HepG2 (cell line): ENCODE measurements at regions not wholly inside any gene's neighbourhood (a gene's known extent, or its start where the extent isn't known, plus 50 kb on each side); places are given as distances from the start of the nearest gene placed in this dataset.

Experiments
- ATAC-seq: fragments of 200-7000 bp; cut with Tn5 transposase; 3 replicates; pipeline ENCODE4 v1.9.1; 2020; ENCODE audit warnings: mild to moderate bottlenecking, moderate library complexity
- BruUV-seq: library from RNA; stranded (reverse); fragments of 400-500 nt; replicated peaks from 2 replicates; lab custom pipeline; 2021; lab: Mats Ljungman, UMichigan
- CTCF ChIA-PET: fragments of 300-600 bp; formaldehyde crosslinking; extraction: SDS; loops from one replicate; lab custom pipeline; 2021; ENCODE audit warnings: low total read pairs, inconsistent platforms, low intra/inter-chr PET ratio; lab: Yijun Ruan, JAX
- POLR2A ChIA-PET: fragments of 350-600 bp; sonication (Branson Sonifier 250); formaldehyde crosslinking; loops from one replicate; lab custom pipeline; 2020; ENCODE audit warnings: antibody characterized with exemption, inconsistent platforms; lab: Yijun Ruan, JAX
- DNase-seq: peaks from one replicate; pipeline ENCODE4 v3.0.0-alpha.2; 2015; ENCODE audit warnings: low spot score
- FAIRE-seq: peaks from 3 replicates; lab custom pipeline; 2011; peaks lifted over from hg19 to GRCh38; lab: Jason Lieb, UNC
- H2AFZ ChIP-seq: one replicate; pipeline ENCODE4 v1.6.1; 2011; ENCODE audit warnings: low read length, inconsistent platforms
- H3K27ac ChIP-seq: fragments of 300-600 bp; 3 replicates; pipeline ENCODE4 v1.8.0; 2011; ENCODE audit warnings: mixed run types, mild to moderate bottlenecking, mixed read lengths, low read length, inconsistent platforms; ENCODE audit not compliant: insufficient read depth; ENCODE audit errors: extremely low read length
- H3K27me3 ChIP-seq, 2 experiments: fragments of 200-600 bp in 1 of 2; 2 replicates in 1 of 2; 3 replicates in 1 of 2; pipeline versions ENCODE4 v1.6.0 to v1.8.0; 2011; ENCODE audit warnings: low read length in 2 of 2, mild to moderate bottlenecking in 2 of 2, moderate library complexity in 2 of 2, inconsistent platforms in 1 of 2; ENCODE audit not compliant: insufficient read depth in 2 of 2, control insufficient read depth in 1 of 2
- H3K36me3 ChIP-seq, 2 experiments: fragments of 200-600 bp in 1 of 2; replicated peaks in 1 of 2; 2 replicates in 1 of 2; 3 replicates in 1 of 2; pipeline versions ENCODE4 v1.5.1 to v1.8.0; 2011; ENCODE audit warnings: low read length in 2 of 2, inconsistent platforms in 1 of 2; ENCODE audit not compliant: insufficient read depth in 2 of 2, control insufficient read depth in 1 of 2
- H3K4me1 ChIP-seq: 2 replicates; pipeline ENCODE4 v1.5.1; 2012; ENCODE audit warnings: low read length, inconsistent platforms; ENCODE audit not compliant: insufficient read depth
- H3K4me2 ChIP-seq: 2 replicates; pipeline ENCODE4 v1.6.0; 2011; ENCODE audit warnings: low read depth, low read length, inconsistent platforms
- H3K4me3 ChIP-seq, 3 experiments: fragments of 200-600 bp in 1 of 3; sonication (generic), shearing (Covaris generic) in 1 of 3; replicated peaks in 1 of 3; 2 replicates each; pipeline ENCODE4 v1.5.1; 2011 to 2016; ENCODE audit warnings: low read length in 3 of 3, inconsistent platforms in 2 of 3, low read depth in 2 of 3, mild to moderate bottlenecking in 2 of 3, control low read depth in 1 of 3, mixed read lengths in 1 of 3; ENCODE audit not compliant: insufficient read depth in 1 of 3
- H3K79me2 ChIP-seq: one replicate; pipeline ENCODE4 v1.6.1; 2011; ENCODE audit warnings: low read length, inconsistent platforms; ENCODE audit not compliant: insufficient read depth
- H3K9ac ChIP-seq: 2 replicates; pipeline ENCODE4 v1.6.0; 2011; ENCODE audit warnings: mild to moderate bottlenecking, low read depth, low read length, inconsistent platforms; ENCODE audit not compliant: insufficient read depth
- H3K9me3 ChIP-seq: 2 replicates; pipeline ENCODE4 v1.5.1; 2012; ENCODE audit warnings: mild to moderate bottlenecking, low read length
- H4K20me1 ChIP-seq: 2 replicates; pipeline ENCODE4 v1.6.0; 2011; ENCODE audit warnings: inconsistent platforms, mild to moderate bottlenecking, low read length, moderate library complexity; ENCODE audit not compliant: insufficient read depth
- ASH2L ChIP-seq: fragments of 300-600, 200-600 bp; sonication (generic); IDR thresholded peaks from 2 replicates; pipeline ENCODE4 v1.7.0; 2017; ENCODE audit warnings: low read depth, mild to moderate bottlenecking, moderate library complexity, mixed read lengths, low read length; ENCODE audit not compliant: insufficient read length
- ATF7 ChIP-seq, 2 experiments: fragments of 450-650 bp in 1 of 2; sonication (generic) in 1 of 2; formaldehyde crosslinking in 1 of 2; IDR thresholded peaks; 2 replicates each; pipeline versions ENCODE4 v1.4.0 to v1.6.1; 2016 to 2020; ENCODE audit warnings: antibody characterized with exemption in 1 of 2, mild to moderate bottlenecking in 1 of 2, missing genetic modification reagents in 1 of 2
- ELF4 ChIP-seq: sonication (generic); formaldehyde crosslinking; IDR thresholded peaks from 2 replicates; pipeline ENCODE4 v1.5.0; 2020; ENCODE audit warnings: missing genetic modification reagents, mild to moderate bottlenecking, moderate library complexity, borderline replicate concordance
- GPN1 ChIP-seq: sonication (generic); formaldehyde crosslinking; IDR thresholded peaks from 2 replicates; pipeline ENCODE4 v1.5.1; 2020; ENCODE audit warnings: missing genetic modification reagents, borderline replicate concordance
- MED1 ChIP-seq: sonication (generic); formaldehyde crosslinking; IDR thresholded peaks from 2 replicates; pipeline ENCODE4 v1.4.0; 2020; ENCODE audit warnings: missing genetic modification reagents
- MNT ChIP-seq: fragments of 450-650 bp; IDR thresholded peaks from 2 replicates; pipeline ENCODE4 v1.6.1; 2016
- NCOA5 ChIP-seq: sonication (generic); formaldehyde crosslinking; IDR thresholded peaks from 2 replicates; pipeline ENCODE4 v1.4.0; 2020; ENCODE audit warnings: missing genetic modification reagents
- PRDM4 ChIP-seq: sonication (generic); formaldehyde crosslinking; IDR thresholded peaks from 2 replicates; pipeline ENCODE4 v1.9.0; 2021; ENCODE audit warnings: missing genetic modification reagents, borderline replicate concordance
- TFAP4 ChIP-seq: sonication (generic); IDR thresholded peaks from 2 replicates; pipeline ENCODE4 v1.6.1; 2016; ENCODE audit warnings: low read depth, borderline replicate concordance
- ZBTB26 ChIP-seq: IDR thresholded peaks from 2 replicates; pipeline ENCODE4 v1.6.1; 2016; ENCODE audit warnings: missing compliant biosample characterization, missing genetic modification reagents, borderline replicate concordance
- ZNF24 ChIP-seq: fragments of 450-650 bp; IDR thresholded peaks from 2 replicates; pipeline ENCODE4 v1.6.1; 2017; ENCODE audit warnings: antibody characterized with exemption, mild to moderate bottlenecking
- ZNF256 ChIP-seq: sonication (generic); formaldehyde crosslinking; conservative IDR thresholded peaks from 2 replicates; pipeline ENCODE4 v1.4.0; 2020; ENCODE audit warnings: missing genetic modification reagents
- ZNF292 ChIP-seq: sonication (generic); formaldehyde crosslinking; IDR thresholded peaks from 2 replicates; pipeline ENCODE4 v1.8.1; 2022; ENCODE audit warnings: mild to moderate bottlenecking, low read depth, missing genetic modification reagents, borderline replicate concordance
- ZNF512 ChIP-seq: sonication (generic); formaldehyde crosslinking; IDR thresholded peaks from 2 replicates; pipeline ENCODE4 v1.4.0; 2020; ENCODE audit warnings: mild to moderate bottlenecking, missing genetic modification reagents
- ZNF766 ChIP-seq: sonication (generic); formaldehyde crosslinking; IDR thresholded peaks from 2 replicates; pipeline ENCODE4 v1.5.0; 2020; ENCODE audit warnings: missing genetic modification reagents, borderline replicate concordance
- ZNF775 ChIP-seq: sonication (generic); formaldehyde crosslinking; IDR thresholded peaks from 2 replicates; pipeline ENCODE4 v1.4.0; 2020; ENCODE audit warnings: missing genetic modification reagents, mild to moderate bottlenecking, moderate library complexity, borderline replicate concordance
- WGBS: methylation state at CpG from one replicate; pipeline ENCODE4 v1.1.6; 2017; ENCODE audit warnings: low lambda C conversion rate; 5-methylcytosine and 5-hydroxymethylcytosine counted together
- in situ Hi-C: cut with HindIII; loops from 2 replicates; pipeline ENCODE4 v1.10.0; 2017; ENCODE audit warnings: low pct_unique_long_range_greater_than_20kb; ENCODE audit not compliant: extremely low pct_ligation_motif_present
- intact Hi-C: fragments of 100-400 bp; cut with micrococcal nuclease; formaldehyde crosslinking; loops from one replicate; pipeline ENCODE4 v1.10.0; 2022; ENCODE audit not compliant: unreplicated experiment

GRCh38 chr4:34893382-34893781 is 1350.9 kb downstream of the ARAP2 start:
- H4K20me1 ChIP-seq, result no peaks in the 10 kb centered on the region
- no peak for TF ChIP-seq GPN1 (CRISPR knock-in tag)
- no peak for TF ChIP-seq ZNF24
- no peak for TF ChIP-seq ZNF766
- no peak for TF ChIP-seq ZBTB26 (CRISPR knock-in tag)
- no peak for TF ChIP-seq TFAP4
- no peak for TF ChIP-seq NCOA5 (CRISPR knock-in tag)
- no peak for TF ChIP-seq ELF4 (CRISPR knock-in tag)
- no peak for TF ChIP-seq MNT
- TF ChIP-seq ZNF292 (CRISPR knock-in tag), result no peak
- no peak for TF ChIP-seq PRDM4 (CRISPR knock-in tag)
- TF ChIP-seq ZNF256 (CRISPR knock-in tag), result no peak
- TF ChIP-seq ZNF512 (CRISPR knock-in tag), result no peak
- TF ChIP-seq MED1 (CRISPR knock-in tag), result no peak
- no peak for TF ChIP-seq ATF7 (IDR thresholded peaks at IDR 0.05)
- TF ChIP-seq ATF7 (CRISPR knock-in tag; IDR thresholded peaks at IDR 0.05), result no peak
- no peak for TF ChIP-seq ZNF775 (CRISPR knock-in tag)
- no peak for TF ChIP-seq ASH2L
- TF ChIP-seq, all 625 proteins: peak for 0
- Histone ChIP-seq H3K79me2 (no peaks in the 10 kb centered on the region), H3K36me3 (no peaks in the 10 kb centered on the region), H3K4me3 (no peak overlapping the region), H3K27me3 (no peaks in the 10 kb centered on the region), H3K4me2 (no peak overlapping the region), H2AFZ (no peak overlapping the region), H3K9ac (no peak overlapping the region), H3K4me1 (no peaks in the 10 kb centered on the region), H3K9me3 (no peaks in the 10 kb centered on the region), H3K27ac (no peak overlapping the region)
- ChIA-PET POLR2A (no interaction called here), CTCF (no interaction called here)
- no peak for DNase-seq
- 0% methylated on average over 3 of the region's 3 CpGs for WGBS
- no peak for ATAC-seq
- FAIRE-seq, result no peak
- BruUV-seq, result no TSS peak
- intact Hi-C loops (no loop called here), in situ Hi-C loops (no loop called here)
